ENCODE measurements at regions not wholly inside any gene's neighbourhood (a gene's known extent, or its start where the extent isn't known, plus 50 kb on each side); places are given as distances from the start of the nearest gene placed in this dataset.

DNA sequence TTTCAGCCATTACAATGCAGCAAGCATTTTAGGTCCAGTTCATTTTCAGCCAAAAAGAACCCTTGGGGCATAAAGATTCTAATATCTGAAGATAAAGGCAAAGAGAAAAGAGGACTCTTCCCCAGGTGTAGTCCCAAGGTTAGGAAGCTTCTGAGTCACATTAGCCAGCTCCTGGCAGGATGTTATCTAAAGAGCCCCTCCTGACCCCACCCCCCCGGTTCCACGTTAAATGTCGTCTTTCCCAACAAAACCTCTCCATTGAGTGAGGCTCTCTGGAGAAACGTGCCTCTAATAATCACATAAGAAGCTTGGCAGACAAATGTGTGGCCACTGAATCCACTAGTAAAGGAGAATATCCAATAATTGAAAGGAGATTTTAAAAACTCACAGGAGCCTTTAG, 267.7 kb downstream of the GALC start:
- H3K4me3 ChIP-seq (ENCODE audit: low read depth, low read length), result no peak overlapping the region
- TF ChIP-seq, protein P1, sequence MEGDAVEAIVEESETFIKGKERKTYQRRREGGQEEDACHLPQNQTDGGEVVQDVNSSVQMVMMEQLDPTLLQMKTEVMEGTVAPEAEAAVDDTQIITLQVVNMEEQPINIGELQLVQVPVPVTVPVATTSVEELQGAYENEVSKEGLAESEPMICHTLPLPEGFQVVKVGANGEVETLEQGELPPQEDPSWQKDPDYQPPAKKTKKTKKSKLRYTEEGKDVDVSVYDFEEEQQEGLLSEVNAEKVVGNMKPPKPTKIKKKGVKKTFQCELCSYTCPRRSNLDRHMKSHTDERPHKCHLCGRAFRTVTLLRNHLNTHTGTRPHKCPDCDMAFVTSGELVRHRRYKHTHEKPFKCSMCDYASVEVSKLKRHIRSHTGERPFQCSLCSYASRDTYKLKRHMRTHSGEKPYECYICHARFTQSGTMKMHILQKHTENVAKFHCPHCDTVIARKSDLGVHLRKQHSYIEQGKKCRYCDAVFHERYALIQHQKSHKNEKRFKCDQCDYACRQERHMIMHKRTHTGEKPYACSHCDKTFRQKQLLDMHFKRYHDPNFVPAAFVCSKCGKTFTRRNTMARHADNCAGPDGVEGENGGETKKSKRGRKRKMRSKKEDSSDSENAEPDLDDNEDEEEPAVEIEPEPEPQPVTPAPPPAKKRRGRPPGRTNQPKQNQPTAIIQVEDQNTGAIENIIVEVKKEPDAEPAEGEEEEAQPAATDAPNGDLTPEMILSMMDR (IDR thresholded peaks at IDR 0.05; ENCODE audit: insufficient read depth, low read length), result no peak
- no peak for DNase-seq (ENCODE audit: low read depth)

DNA sequence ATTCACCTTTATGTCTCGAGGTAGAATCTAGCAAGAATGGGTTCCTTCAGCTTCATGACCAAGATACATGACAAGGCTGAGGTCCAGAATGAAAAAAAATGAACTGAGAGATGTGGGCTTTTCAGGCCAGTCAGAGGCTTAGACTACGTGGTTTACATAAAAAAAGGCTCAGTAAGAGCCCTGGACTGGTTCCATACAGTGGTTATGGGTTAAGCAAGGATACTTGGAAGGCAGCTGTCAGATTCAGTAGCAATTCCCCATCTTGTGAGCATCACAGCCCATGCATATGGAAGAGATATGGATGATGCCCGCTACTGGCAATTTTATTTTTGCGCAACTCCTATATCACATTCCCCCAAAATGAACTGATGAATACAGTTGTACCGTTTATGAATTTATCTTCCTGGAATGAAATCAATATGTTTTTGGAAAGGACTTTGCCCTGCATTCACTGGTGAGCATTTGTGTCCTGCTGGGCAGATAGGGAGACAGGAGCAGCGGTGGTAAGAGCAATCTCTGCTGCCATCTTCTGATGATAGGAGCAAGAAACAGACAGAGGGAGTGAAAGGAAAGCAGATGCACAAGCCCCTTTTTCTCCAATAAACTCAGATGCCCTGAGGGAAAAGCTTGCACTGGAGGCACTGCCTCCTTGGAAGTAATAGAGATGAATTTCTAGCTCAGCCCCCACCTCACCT, 280.4 kb downstream of the GALC start:
- DNase-seq (ENCODE audit: low read depth), result peak; percentile 14
- TF ChIP-seq, protein P1 (IDR thresholded peaks at IDR 0.05; ENCODE audit: insufficient read depth, low read length), result no peak
- no peak overlapping the region for H3K4me3 ChIP-seq (ENCODE audit: low read depth, low read length)

DNA sequence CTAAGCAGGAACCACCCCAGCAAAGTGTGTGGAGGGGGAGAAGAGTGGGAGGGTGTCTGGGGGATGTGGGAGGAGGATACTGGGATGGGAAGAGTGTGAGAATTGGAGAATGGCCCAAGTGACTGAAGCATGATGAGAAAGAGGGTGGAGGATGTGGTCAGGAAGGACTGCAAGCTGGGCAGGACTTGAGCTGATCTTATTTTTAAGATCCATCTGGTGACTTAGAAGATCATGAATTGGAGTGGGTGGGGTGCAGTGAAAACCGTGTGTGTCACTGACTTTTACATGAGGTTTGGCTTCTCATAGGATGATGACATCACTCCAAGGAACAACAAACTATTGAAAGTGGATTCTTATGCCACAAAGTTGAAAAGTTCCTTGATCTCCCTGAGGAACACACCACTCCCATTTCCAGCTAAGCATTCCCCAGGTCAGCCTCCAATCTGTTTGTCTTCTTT, 287.5 kb downstream of the GALC start:
- TF ChIP-seq, protein P1 (IDR thresholded peaks at IDR 0.05; ENCODE audit: insufficient read depth, low read length), result no peak
- DNase-seq (ENCODE audit: low read depth), result peak; percentile 66

DNA sequence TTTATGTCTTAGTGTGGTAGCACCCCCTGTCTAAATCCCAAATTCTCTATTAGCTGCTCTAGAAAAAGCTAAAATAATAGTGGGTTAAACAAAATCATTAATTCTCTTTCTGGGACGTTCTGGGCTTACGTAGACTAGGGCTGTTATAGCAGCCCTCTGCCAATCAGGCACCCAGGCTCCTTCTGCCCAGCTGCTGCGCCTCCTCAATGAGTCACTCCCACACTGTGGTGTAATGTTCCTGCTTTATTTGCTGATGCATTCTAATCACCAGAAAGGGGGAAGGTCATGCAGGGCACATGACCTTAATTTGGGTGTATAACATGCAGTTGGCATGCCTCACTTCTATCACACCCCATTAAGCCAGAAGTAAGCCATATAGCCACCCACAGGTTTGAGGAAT, 294.5 kb downstream of the GALC start:
- DNase-seq (ENCODE audit: low read depth), result no peak
- TF ChIP-seq, protein P1 (IDR thresholded peaks at IDR 0.05; ENCODE audit: insufficient read depth, low read length), result no peak
- H3K4me3 ChIP-seq (ENCODE audit: low read depth, low read length), result no peak overlapping the region

More for the DNA sequence above, 287.5 kb downstream of the GALC start:
- H3K4me3 ChIP-seq (ENCODE audit: low read depth, low read length), result no peak overlapping the region

DNA sequence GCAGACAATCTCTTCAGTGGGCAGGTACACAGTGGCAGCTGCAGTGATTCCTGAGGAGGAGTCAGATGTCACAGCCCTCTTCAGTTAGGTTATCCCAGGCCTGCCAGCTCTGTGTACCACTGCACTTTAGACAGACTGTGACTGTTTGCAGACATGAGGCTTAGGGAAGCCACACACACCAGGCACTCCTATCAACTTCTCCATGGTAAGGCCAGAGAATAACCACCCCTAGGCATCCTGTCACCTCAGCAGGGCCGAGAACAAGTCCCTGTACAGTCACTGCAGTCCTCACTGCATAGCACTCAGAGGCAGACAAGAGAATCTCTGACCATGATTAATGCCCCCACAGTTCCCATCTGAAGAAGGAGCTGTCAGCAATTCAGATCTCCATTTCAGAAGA, 296.5 kb downstream of the GALC start:
- H3K4me3 ChIP-seq (ENCODE audit: low read depth, low read length), result no peak overlapping the region
- TF ChIP-seq, protein P1 (IDR thresholded peaks at IDR 0.05; ENCODE audit: insufficient read depth, low read length), result no peak
- DNase-seq (ENCODE audit: low read depth), result no peak

DNA sequence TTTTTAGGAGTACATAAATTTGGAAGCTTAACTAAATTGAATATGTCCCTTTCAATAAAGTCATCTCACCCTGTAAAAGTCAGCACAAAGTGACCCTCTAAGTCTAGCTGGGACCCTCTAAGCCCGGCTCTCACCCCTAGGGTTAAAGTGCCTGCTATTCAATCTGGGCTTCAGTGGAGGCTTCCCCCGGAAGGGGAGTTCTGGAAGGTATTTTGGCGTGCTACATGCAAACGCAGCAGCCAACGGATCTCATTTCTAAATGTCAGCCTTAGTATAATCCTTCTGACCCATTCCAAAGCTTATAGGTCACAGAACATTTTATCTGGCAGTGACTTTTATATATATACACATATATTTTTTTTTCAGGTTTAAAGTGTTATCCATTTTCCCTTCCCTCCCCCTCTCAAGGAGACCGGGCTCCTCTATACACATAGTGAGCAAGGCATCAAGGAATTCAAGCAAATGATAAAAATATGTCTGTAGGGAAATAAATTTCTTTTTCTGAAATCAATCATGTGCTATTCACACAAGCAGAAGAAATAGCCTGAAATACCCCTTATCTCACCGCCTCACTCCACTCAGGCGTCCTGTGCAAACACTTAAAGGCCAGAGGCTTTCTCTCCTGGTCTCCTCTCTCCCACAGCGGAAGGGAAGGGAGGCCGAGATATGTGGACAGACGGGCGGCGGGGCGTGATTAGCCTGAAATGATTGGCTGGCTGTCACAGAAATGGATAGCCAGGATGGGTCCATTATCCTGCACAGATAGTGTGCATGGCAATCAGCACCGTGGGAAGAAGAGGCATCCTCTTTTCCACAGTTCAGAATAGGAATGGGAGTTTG, 301.7 kb downstream of the GALC start:
- no peak for DNase-seq (ENCODE audit: low read depth)
- TF ChIP-seq, protein P1 (IDR thresholded peaks at IDR 0.05; ENCODE audit: insufficient read depth, low read length), result no peak
- no peak overlapping the region for H3K4me3 ChIP-seq (ENCODE audit: low read depth, low read length)
